Prostate gland (tissue), 2 donors: ENCODE measurements at regions not wholly inside any gene's neighbourhood (a gene's known extent, or its start where the extent isn't known, plus 50 kb on each side); places are given as distances from the start of the nearest gene placed in this dataset.

Experiments used
- DNase-seq: peaks from one replicate; pipeline ENCODE4 v3.0.0-alpha.2; 2019; ENCODE audit warnings: low spot score
- H3K27ac ChIP-seq, 2 donors: fragments of 200-600 bp; sonication (generic); 2 replicates each; pipeline ENCODE4 v1.5.1; 2017 to 2019
- H3K27me3 ChIP-seq: fragments of 200-600 bp; sonication (generic); replicated peaks from 2 replicates; pipeline ENCODE4 v1.5.1; 2019; ENCODE audit not compliant: insufficient read depth
- H3K36me3 ChIP-seq, 2 donors: fragments of 200-600 bp; sonication (generic); 1 replicate in 1 of 2; 2 replicates in 1 of 2; pipeline versions ENCODE4 v1.5.1 to v1.8.1; 2017 to 2019
- H3K4me1 ChIP-seq: fragments of 200-600 bp; sonication (generic); replicated peaks from 2 replicates; pipeline ENCODE4 v1.5.1; 2019
- H3K4me3 ChIP-seq, 2 donors: fragments of 200-600 bp; sonication (generic); 2 replicates each; pipeline ENCODE4 v1.5.1; 2017 to 2019
- H3K9me3 ChIP-seq: fragments of 200-600 bp; sonication (generic); 2 replicates; pipeline ENCODE4 v1.5.1; 2017
- CTCF ChIP-seq, 4 experiments: fragments of 200-600 bp in 2 of 4; fragments of 450-650 bp in 2 of 4; sonication (generic) in 2 of 4; IDR thresholded peaks; 1 replicate in 3 of 4; 2 replicates in 1 of 4; pipeline ENCODE4 v1.5.1; 2016 to 2019; ENCODE audit warnings: antibody characterized with exemption in 4 of 4, mild to moderate bottlenecking in 2 of 4, moderate library complexity in 2 of 4
- POLR2A ChIP-seq: fragments of 450-650 bp; IDR thresholded peaks from one replicate; pipeline ENCODE4 v1.6.1; 2016; ENCODE audit warnings: antibody characterized with exemption, mild to moderate bottlenecking
- POLR2AphosphoS5 ChIP-seq: sonication (generic); formaldehyde crosslinking; IDR thresholded peaks from one replicate; pipeline ENCODE4 v1.6.1; 2017; ENCODE audit warnings: antibody characterized with exemption
- WGBS: methylation state at CpG from one replicate; pipeline ENCODE4 v1.1.5; 2018; 5-methylcytosine and 5-hydroxymethylcytosine counted together
- intact Hi-C: fragments of 100-400 bp; cut with DNase I; formaldehyde crosslinking; loops from one replicate; pipeline ENCODE4 v1.14.2; 2022

- WGBS = 60% methylated on average over 2 of the region's 2 CpGs
- H3K36me3 ChIP-seq = no peaks in the 10 kb centered on the region
- intact Hi-C loops = no loop called here
These were observed 112.5 kb upstream of the ZFP42 start for GRCh38 chr4:187883049-187883448.

DNA sequence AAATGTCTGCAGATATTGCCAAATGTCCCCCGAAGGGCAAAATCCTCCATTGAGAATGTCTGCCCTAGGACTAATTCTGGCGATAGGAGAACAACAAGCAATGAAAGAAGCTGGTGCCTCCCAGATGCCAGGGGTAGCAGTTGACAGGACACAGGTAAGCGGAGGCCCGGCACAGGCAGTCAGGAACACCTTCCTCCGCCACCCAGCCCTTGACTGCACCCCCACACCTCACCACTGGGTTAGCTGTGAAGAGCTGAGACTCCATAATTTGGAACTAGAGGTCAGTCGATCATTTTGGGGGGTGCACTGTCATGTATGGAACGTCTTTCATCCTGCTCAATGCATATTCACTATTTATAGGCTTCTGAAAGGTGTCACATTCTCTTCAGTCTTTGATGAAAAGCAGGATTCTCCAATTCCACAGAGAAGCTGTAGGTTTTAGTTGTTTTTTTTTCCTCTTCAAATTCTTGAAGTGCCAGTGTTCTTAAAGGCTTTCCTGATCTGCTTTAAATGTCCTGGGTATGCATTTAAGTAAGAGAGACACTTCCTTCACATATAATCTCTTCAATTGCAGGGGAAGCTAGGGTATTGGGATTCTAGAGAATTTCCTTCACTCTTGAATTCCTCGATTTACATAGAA is 111.6 kb upstream of the ZFP42 start:
- Histone ChIP-seq H3K4me3 (no peak overlapping the region), H3K9me3 (no peaks in the 10 kb centered on the region), H3K4me1 (no peaks in the 10 kb centered on the region), H3K27me3 (no peaks in the 10 kb centered on the region), H3K27ac (no peak overlapping the region), H3K36me3 (no peaks in the 10 kb centered on the region)
- intact Hi-C loops = no loop called here
- 80% methylated on average over 8 of the region's 8 CpGs for WGBS
- TF ChIP-seq POLR2AphosphoS5 (no peak), CTCF (IDR thresholded peaks at IDR 0.05) (no peak), POLR2A (no peak)
- DNase-seq = no peak

More at GRCh38 chr4:187883049-187883448, 112.5 kb upstream of the ZFP42 start:
- Histone ChIP-seq H3K4me3 (no peak overlapping the region), H3K4me1 (no peaks in the 10 kb centered on the region), H3K9me3 (no peaks in the 10 kb centered on the region), H3K27me3 (no peaks in the 10 kb centered on the region), H3K27ac (no peak overlapping the region)
- DNase-seq = no peak
- TF ChIP-seq CTCF (IDR thresholded peaks at IDR 0.05) = no peak
- TF ChIP-seq POLR2A = no peak
- no peak for TF ChIP-seq POLR2AphosphoS5

DNA sequence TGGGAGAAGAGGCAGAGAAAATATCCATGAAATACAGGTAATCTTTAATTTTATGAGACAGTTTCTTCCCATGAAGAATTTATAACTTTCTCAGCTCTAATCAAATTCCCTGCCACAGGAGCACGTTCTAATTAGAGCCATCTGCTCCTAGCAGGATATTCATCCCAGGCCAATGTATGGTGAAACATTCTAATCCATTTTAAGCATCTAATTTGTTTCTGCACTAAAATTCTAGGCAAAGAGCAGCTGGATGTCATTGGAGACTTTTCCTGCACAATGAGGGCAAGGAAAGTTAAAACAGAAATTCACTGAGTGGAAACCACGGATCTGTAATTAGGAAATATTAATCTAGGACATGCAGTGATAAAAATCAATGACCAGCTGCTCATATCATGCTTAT is 107.7 kb upstream of the ZFP42 start:
- no peaks in the 10 kb centered on the region for H3K36me3 ChIP-seq
- no peaks in the 10 kb centered on the region for H3K4me1 ChIP-seq
- intact Hi-C loops = no loop called here
- no peak for TF ChIP-seq POLR2A
- no peak for TF ChIP-seq POLR2AphosphoS5
- no peak for TF ChIP-seq CTCF (IDR thresholded peaks at IDR 0.05)
- WGBS = 36% methylated on average over 2 of the region's 2 CpGs
- no peak for DNase-seq
- no peaks in the 10 kb centered on the region for H3K27me3 ChIP-seq
- no peak overlapping the region for H3K4me3 ChIP-seq
- H3K27ac ChIP-seq = no peak overlapping the region
- no peaks in the 10 kb centered on the region for H3K9me3 ChIP-seq

GRCh38 chr4:187889651-187890050 is 105.9 kb upstream of the ZFP42 start:
- no peaks in the 10 kb centered on the region for H3K27me3 ChIP-seq
- H3K4me3 ChIP-seq = no peak overlapping the region
- TF ChIP-seq CTCF (IDR thresholded peaks at IDR 0.05) (no peak), POLR2A (no peak), POLR2AphosphoS5 (no peak)
- WGBS = 93% methylated on average over 6 of the region's 6 CpGs
- no peak overlapping the region for H3K27ac ChIP-seq
- intact Hi-C loops = no loop called here
- H3K4me1 ChIP-seq = no peaks in the 10 kb centered on the region
- no peaks in the 10 kb centered on the region for H3K36me3 ChIP-seq
- no peaks in the 10 kb centered on the region for H3K9me3 ChIP-seq
- DNase-seq = no peak

DNA sequence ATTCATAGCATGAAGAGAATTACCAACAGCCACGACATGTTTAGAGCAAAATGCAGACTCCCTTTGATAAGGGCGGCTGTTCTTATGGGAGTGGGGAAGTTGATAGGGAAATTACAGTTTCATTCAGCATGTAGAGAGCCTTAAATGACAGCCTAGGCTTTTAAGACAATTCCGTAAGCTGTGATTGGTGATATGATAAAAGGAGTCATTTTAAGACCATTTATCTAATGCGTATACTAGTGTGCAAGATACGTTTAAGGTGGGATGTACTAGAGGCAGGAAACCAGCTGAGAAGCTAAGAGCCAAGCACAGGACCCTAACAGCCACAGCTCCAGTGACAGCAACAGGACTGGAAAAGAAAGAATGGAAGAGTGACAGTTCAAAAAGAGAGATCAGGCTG is 102.2 kb upstream of the ZFP42 start:
- TF ChIP-seq POLR2AphosphoS5 (no peak), POLR2A (no peak)
- WGBS = 64% methylated on average over 5 of the region's 5 CpGs
- no peak overlapping the region for H3K27ac ChIP-seq
- intact Hi-C loops = no loop called here
- DNase-seq = no peak
- no peaks in the 10 kb centered on the region for H3K36me3 ChIP-seq
- H3K9me3 ChIP-seq = no peaks in the 10 kb centered on the region
- H3K4me1 ChIP-seq = no peaks in the 10 kb centered on the region
- H3K27me3 ChIP-seq = no peaks in the 10 kb centered on the region
- H3K4me3 ChIP-seq = no peak overlapping the region
